GM18519 (cell line): ENCODE measurements at regions not wholly inside any gene's neighbourhood (a gene's known extent, or its start where the extent isn't known, plus 50 kb on each side); places are given as distances from the start of the nearest gene placed in this dataset.

ENCODE experiments used
- ATAC-seq: cut with Tn5 transposase; IDR thresholded peaks from one replicate; pipeline ENCODE4 v1.9.1; 2021; ENCODE audit warnings: mild to moderate bottlenecking, moderate library complexity; ENCODE audit not compliant: unreplicated experiment, low FRiP score

GRCh38 chr6:45794465-45794864 is 221.2 kb downstream of the CLIC5 start:
- ATAC-seq = no peak

- no peak for ATAC-seq
Observed at GRCh38 chr6:45791211-45792168, 224.2 kb downstream of the CLIC5 start.

DNA sequence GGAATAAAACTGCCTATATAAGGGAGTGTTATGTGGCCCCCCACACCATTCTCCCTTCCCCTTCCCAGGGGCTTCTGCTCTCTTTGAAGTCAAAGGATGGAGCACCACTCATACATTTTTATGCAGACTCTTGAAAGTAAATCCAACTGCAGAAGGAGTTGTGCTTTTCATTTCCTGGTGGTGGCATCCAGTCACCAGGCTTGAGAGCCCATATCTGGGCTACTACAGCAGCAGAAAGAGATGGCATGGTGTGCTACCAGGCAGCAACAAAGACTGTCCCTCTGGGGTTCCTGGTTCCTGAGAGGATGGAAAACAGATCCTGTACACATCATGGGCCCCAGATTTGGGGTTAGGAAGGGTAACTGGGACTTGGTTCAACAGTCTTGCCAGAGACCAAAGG is 226.4 kb downstream of the CLIC5 start:
- no peak for ATAC-seq

DNA sequence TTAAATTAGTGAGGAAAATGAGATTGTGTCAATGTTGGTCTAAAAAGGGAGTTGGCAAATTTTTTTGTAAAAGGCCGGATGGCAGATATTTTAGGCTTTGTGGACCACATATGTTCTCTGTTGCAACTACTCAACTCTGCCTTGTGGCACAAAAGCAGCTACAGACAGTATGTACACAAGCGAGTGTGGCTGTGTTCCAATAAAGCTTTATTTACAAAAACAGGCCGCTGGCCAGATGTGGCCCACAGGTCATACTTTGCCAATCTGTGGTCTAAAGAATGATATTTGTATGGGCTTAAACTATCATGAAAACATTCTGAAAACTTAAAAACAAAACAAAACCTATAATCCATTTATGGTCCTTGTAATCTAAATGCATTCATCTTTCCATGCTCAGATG is 228.3 kb downstream of the CLIC5 start:
- no peak for ATAC-seq

- ATAC-seq = no peak
Observed at GRCh38 chr6:45786355-45786781, 229.3 kb downstream of the CLIC5 start.

DNA sequence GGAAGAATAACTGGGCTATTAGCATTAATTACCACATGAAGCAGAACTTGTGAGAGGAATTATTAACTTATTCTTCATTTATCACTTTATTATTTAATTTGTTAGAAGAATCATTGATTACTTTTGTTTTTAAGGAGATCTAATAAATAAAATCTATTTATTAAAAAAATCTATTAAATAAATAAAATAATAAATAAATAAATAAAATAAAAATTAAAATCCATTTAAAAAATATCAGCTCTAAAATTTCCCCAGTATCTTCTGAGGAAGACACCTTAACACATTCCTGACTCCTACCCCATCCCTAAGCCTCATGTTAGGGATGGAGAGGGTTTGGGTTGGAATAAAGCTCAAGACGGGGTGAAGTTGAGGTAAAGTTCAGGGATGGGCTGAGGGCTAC is 231.4 kb downstream of the CLIC5 start:
- ATAC-seq = no peak

DNA sequence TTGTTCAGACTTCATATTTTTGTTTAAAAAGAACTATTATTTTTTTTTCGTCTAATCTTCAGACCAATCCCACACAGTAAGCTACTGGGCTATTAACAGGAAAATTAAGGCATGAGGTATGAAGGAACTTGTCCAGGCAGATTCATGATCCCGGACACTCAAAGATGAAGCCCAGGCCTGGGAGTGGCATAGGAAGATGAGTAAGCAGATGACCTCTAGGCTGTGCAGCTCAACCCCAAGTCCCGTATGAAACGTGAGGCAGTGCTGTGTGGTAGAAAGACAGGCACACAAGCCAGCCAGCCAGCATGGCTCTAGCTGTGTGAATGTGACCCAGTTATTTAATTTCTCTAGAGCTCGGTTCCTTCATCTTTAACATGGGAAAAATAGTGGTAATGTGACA is 231.9 kb downstream of the CLIC5 start:
- no peak for ATAC-seq

- no peak for ATAC-seq
Observed at GRCh38 chr6:45781890-45782289, 233.8 kb downstream of the CLIC5 start.

- ATAC-seq = no peak
Observed at GRCh38 chr6:45780523-45780922, 235.1 kb downstream of the CLIC5 start.

DNA sequence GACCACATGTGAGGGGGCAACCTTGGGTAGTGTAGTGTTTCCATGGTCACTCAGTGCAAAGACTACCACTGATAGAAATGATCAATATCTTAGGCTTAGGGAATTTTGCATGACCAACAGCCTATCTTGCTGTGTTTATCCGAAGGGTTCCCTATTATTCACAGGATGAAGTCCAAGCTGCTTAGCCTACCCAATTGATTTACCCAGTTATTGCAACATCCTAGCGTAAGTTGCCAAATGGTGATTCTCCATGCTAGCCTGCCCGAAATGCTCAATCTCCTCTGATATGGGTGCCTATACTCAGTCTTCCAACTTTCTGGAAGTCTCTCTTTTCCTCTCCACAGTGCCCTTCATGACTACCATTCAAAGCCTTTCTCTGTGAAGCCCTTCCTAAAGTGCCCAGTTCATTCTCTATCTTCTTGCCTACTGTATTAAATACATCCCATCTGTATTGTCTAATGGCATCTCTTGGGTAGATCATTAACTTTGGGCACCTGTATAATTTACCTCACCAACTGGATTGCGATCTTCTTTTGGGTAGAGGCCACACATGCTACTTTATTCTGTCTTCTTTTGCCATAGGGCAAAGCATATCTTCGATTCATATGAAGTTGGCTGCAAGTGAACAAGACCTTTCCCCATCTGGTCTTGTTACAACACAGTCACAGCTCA is 240.5 kb downstream of the CLIC5 start:
- no peak for ATAC-seq

DNA sequence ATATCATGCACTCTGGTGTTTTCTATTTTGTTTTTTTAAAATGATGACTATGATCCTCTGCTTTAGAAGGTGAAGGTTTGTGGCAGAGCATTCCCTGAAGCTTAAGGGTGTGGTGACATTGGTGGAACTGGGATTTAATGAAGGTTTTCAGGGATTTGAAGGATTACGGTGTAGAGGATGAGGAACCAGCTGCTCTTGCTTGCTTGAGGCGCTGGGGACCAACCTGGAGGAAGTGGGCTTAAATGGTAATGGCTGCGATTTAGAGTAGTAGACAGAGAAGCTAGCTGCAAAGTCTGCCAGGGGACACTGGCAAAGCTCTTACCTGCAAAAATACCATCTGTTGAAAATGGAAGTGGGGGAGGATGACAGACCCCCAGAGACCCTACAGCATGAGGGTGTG is 241.8 kb downstream of the CLIC5 start:
- ATAC-seq = no peak

DNA sequence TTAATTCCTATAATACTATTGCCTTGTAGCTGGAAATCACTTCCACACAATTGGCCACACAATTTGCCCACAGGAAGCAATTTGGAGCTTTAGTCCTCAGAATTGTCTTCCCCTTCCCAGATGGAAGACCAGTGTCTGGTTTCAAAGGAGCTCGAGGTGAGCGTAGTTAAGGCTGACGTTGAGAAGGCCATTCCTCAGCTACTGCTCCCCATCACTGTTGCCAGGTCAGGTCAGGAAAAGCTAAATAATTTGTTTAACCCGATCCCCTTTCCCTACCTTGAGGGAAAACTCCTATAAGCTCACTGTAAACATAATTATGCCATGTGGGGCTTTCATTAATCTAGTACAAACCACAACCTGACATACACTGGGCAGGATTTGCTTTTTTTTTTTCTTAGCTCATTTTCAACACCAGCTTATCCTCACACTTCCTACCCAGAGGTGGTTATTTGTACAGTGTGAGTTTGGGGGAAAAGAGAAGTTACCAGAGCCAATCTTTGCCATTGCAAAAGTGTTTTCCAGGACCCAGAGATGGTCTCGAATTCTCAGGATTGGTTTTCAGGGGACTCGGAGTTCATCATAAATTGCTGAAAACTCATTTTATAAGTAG is 242.7 kb downstream of the CLIC5 start:
- no peak for ATAC-seq

DNA sequence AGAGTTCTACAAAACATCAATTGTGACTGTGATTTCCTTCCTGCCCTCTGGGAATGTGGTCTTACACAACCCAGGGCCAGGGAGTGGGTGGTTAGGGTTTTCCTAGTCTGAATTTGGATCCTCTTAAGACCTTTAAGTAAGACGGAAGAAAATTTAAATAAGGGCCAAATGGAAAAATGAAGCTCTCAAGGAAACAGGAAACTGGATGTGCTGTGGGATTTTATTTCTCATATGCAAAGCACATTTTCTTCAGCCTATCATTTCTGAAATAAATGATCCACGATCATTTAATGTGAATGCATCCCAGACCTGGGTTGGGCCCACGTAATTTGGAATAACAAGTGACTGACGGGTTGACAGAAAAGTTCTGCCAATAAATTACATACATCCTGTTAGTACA is 243.6 kb downstream of the CLIC5 start:
- no peak for ATAC-seq

DNA sequence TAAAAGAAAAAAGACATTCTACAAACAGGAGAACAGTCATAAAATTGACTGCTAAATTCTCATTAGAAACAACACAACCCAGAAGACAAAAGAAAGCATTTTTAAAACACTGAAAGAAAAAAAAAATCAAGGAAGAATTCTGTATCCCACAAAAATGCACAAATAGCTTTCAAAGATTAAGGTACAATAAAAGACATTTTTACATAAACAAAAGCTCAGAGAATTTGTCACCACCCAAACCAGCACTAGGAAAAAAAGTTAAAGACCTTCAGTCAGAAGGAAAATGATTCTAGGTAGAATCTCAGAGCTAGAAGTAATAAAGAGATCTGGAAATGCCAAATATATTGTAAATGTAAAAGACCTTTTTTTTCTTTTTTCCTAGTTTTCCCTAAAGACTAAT is 252.4 kb downstream of the CLIC5 start:
- ATAC-seq = no peak

DNA sequence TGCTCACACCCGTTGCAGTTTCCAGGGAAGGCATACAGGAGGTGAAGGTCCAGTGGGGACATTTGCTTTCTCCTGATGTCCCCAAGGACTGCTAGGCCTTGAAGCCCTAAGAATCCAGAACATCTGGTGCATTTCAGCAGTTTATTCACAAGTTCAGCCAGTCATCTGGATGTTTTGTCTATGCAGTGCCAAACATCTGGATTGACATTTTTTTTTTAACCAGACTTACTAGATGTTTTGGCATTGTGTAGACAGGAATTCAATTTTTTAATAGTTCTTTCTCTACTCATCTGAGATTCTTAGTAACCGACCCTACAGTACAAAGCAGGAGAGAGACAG is 256.2 kb downstream of the CLIC5 start:
- ATAC-seq = no peak

DNA sequence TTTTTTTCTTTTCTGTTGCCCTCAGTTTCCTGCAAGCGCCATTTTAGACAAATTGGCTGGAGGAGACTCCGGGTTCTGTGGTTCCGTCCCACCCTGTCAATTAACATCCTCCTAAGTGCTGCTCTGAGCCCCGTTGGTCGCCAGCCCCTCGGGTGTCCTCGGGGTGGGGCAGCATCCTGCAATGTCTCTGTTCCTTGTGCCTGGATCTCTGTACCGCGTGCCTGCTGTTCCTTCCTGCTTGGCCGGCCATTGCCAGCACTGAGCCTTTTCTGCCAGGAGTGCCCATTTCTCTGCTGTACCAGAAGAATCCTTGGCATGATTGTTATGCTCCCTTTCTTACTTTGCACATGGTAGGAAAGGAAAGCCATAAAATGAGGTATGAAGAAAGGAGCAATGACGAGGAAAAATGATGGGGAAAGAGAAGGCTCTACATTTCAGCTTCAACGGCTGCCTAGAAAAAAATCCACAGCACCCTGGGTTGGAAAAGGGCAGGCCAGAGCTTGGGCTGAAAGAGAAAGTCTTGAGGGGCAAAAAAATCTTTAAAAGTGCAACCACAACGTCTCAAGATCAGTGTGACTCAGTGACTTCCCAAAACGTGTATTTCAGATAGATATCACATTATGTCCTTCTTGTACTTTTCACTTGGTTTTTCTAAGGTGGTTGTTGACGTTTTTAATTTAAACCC is 256.7 kb downstream of the CLIC5 start:
- no peak for ATAC-seq

DNA sequence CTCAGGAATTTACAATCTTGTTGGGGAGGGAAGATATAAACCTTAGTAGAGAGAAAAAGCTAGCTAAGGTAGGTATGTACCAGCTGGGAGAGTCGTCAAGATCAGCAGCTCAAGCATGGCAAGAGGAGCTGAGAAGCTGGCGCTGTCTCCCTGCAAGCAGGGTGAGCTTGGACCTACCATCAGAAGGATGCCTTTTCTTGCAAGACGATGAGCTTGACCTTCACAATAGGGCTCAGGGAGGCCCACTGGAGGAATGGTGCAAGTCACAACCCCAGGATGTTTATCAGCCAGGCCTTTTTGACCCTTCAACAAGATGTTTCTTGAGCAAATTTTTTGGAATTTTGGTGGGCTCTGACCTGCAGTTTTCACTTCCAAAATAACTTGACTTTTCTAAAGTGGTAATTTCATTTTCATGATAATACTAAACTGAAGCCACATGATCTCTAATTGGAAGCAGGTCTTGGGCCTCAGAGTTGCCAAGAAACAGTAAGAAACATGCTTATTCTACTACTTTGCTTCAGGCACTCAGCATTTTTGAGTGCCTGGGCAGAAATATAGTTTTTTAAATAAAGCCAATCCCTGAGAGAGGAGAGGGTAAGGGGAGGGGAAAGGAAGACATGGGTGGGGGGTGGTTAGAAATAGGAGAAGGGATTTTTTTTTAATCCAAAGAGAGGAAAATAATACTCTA is 258.1 kb downstream of the CLIC5 start:
- no peak for ATAC-seq

DNA sequence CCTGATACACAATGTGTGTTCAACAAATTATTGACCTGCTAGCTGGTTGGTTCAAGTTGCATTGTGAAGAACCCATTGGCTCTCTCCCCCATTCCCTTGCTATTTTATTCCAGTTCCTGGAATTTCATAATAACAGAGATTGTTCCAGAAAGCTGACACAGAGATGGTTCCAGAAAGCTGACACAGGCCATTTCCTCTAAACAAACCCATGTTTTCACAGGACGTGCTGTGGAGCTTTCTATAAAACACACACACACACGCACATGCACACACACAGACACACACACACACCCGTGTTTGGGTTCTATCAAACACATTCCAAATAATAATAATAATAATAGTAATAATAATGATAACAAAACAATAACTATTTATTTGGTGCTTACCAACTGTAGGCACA is 259.1 kb downstream of the CLIC5 start:
- no peak for ATAC-seq

DNA sequence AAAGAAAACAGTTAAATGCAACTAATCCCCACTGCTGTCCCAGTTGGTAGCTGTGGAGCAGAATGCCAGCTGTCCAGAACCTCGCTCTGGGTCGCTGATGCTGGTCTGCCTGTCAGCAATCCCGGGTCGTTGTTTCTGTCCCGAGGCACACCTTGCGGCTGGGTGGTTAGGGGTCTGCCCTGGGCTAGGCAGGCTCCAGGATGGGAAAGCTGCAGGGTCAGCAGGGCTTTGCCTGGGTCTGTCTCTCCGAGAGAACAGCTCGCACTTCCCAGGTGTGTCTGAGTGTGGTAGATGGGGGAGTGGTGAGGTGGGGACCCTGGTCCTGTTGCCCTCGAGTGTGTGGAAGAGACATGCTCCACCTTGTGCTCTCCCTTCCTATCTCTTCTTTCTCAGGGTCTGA is 261.2 kb downstream of the CLIC5 start:
- no peak for ATAC-seq

DNA sequence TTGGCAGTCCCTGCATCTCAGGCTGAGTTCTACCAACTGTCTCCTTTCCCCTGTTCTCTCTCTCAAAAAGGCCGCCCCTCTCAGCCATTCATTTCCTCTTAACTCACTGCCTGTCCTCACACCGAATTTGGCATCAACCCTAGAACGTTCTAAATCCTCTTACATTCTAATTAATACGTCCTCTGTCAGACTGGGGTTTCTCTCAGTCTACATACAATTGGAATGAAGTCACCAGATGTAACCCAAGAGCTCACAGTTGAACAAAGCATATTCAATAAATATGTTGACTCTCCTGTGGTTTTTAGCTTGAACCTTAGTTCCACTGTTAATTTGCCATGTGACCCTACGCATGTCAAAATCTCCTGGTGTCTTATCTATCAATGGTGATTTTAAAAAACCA is 269.6 kb downstream of the CLIC5 start:
- ATAC-seq = no peak
